ENCODE measurements at regions not wholly inside any gene's neighbourhood (a gene's known extent, or its start where the extent isn't known, plus 50 kb on each side); places are given as distances from the start of the nearest gene placed in this dataset.

DNA sequence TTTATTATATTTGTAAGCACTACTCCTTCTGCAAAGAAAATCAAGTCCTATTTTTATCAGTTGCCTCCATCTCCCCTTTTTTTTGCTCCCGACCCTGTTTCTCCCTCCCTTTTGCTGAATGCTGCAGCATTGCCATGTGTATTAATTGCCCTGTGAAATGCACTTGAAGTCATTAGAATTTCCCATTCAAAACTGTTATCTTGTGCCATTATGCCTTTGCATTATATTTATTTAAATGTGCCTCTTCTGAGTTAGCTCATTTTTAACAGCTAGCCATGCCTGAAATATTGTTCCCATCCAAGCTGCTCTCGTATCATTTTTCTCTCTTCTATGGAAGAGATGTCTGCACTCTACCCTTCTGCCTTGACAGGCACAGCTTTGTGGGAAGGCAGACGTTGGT lies 404.0 kb upstream of the PLXNA2 start:
- Histone ChIP-seq H4K20me1 (ENCODE audit: insufficient read depth, low read length) (no peaks in the 10 kb centered on the region), H3K9ac (ENCODE audit: low read depth, low read length) (no peak overlapping the region), H3K9me3 (ENCODE audit: insufficient read depth, low read length, severe bottlenecking) (no peaks in the 10 kb centered on the region), H3K4me3 (ENCODE audit: low read depth in 1 of 2, low read length in 2 of 2) (no peak overlapping the region), H2AFZ (ENCODE audit: low read depth, low read length) (no peak overlapping the region), H3K27ac (ENCODE audit: low read length) (no peak overlapping the region), H3K4me1 (ENCODE audit: insufficient read depth, low read length) (no peaks in the 10 kb centered on the region), H3K79me2 (ENCODE audit: insufficient read depth, low read length) (no peaks in the 10 kb centered on the region), H3K36me3 (ENCODE audit: insufficient read depth, low read length) (no peaks in the 10 kb centered on the region), H3K4me2 (ENCODE audit: insufficient read depth, low read length) (no peak overlapping the region), H3K27me3 (ENCODE audit: insufficient read depth, low read length, poor library complexity) (peaks cover 7% of the 10 kb centered on the region)
- ATAC-seq (ENCODE audit: insufficient read depth, low read depth) (no peak), DNase-seq (no peak)
- TF ChIP-seq, protein P1, sequence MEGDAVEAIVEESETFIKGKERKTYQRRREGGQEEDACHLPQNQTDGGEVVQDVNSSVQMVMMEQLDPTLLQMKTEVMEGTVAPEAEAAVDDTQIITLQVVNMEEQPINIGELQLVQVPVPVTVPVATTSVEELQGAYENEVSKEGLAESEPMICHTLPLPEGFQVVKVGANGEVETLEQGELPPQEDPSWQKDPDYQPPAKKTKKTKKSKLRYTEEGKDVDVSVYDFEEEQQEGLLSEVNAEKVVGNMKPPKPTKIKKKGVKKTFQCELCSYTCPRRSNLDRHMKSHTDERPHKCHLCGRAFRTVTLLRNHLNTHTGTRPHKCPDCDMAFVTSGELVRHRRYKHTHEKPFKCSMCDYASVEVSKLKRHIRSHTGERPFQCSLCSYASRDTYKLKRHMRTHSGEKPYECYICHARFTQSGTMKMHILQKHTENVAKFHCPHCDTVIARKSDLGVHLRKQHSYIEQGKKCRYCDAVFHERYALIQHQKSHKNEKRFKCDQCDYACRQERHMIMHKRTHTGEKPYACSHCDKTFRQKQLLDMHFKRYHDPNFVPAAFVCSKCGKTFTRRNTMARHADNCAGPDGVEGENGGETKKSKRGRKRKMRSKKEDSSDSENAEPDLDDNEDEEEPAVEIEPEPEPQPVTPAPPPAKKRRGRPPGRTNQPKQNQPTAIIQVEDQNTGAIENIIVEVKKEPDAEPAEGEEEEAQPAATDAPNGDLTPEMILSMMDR (IDR thresholded peaks at IDR 0.05; ENCODE audit: borderline replicate concordance, extremely low read depth, low read length, poor library complexity, severe bottlenecking): no peak
- TF ChIP-seq EZH2 (IDR thresholded peaks at IDR 0.05; ENCODE audit: borderline replicate concordance, low read depth, low read length, severe bottlenecking): no peak

- no peaks in the 10 kb centered on the region for H3K4me1 ChIP-seq (ENCODE audit: insufficient read depth, low read length)
- H3K27ac ChIP-seq (ENCODE audit: low read length): no peak overlapping the region
- no peak overlapping the region for H3K4me3 ChIP-seq (ENCODE audit: low read depth in 1 of 2, low read length in 2 of 2)
- H3K27me3 ChIP-seq (ENCODE audit: insufficient read depth, low read length, poor library complexity): peaks cover 7% of the 10 kb centered on the region
- no peaks in the 10 kb centered on the region for H3K9me3 ChIP-seq (ENCODE audit: insufficient read depth, low read length, severe bottlenecking)
- no peak overlapping the region for H2AFZ ChIP-seq (ENCODE audit: low read depth, low read length)
- H4K20me1 ChIP-seq (ENCODE audit: insufficient read depth, low read length): no peaks in the 10 kb centered on the region
- H3K4me2 ChIP-seq (ENCODE audit: insufficient read depth, low read length): no peak overlapping the region
- H3K79me2 ChIP-seq (ENCODE audit: insufficient read depth, low read length): no peaks in the 10 kb centered on the region
- no peaks in the 10 kb centered on the region for H3K36me3 ChIP-seq (ENCODE audit: insufficient read depth, low read length)
- no peak overlapping the region for H3K9ac ChIP-seq (ENCODE audit: low read depth, low read length)
- ATAC-seq (ENCODE audit: insufficient read depth, low read depth): peak; percentile 72
- TF ChIP-seq, protein P1 (IDR thresholded peaks at IDR 0.05; ENCODE audit: borderline replicate concordance, extremely low read depth, low read length, poor library complexity, severe bottlenecking): peak; percentile 93
- TF ChIP-seq EZH2 (IDR thresholded peaks at IDR 0.05; ENCODE audit: borderline replicate concordance, low read depth, low read length, severe bottlenecking): no peak
- DNase-seq: peak; percentile 49
Observed at GRCh38 chr1:208652296-208653160, 408.3 kb upstream of the PLXNA2 start.

DNA sequence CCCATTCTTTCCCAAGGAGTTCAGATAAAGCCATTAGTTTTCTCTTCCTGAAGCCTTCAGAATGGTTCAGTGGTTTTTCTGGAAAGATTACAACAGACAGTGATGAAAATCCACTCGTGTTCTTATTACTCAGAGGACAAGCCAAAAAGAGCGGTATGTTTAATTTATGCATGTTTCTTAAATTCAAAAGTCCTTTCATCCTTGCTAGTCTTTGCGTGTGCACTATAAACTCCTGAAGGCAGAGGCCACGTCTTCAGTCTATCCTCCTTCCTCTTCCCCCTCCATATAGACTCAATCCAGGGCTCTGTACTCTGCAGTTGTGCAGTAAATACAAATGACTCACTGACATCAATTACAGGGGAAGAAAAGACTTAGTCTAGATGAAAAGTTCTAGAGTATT lies 409.2 kb upstream of the PLXNA2 start:
- no peak overlapping the region for H3K4me2 ChIP-seq (ENCODE audit: insufficient read depth, low read length)
- H3K79me2 ChIP-seq (ENCODE audit: insufficient read depth, low read length): no peaks in the 10 kb centered on the region
- no peaks in the 10 kb centered on the region for H4K20me1 ChIP-seq (ENCODE audit: insufficient read depth, low read length)
- H3K9me3 ChIP-seq (ENCODE audit: insufficient read depth, low read length, severe bottlenecking): no peaks in the 10 kb centered on the region
- H3K4me3 ChIP-seq (ENCODE audit: low read depth in 1 of 2, low read length in 2 of 2): no peak overlapping the region
- H3K27me3 ChIP-seq (ENCODE audit: insufficient read depth, low read length, poor library complexity): peaks cover 7% of the 10 kb centered on the region
- no peak overlapping the region for H2AFZ ChIP-seq (ENCODE audit: low read depth, low read length)
- no peak overlapping the region for H3K27ac ChIP-seq (ENCODE audit: low read length)
- H3K36me3 ChIP-seq (ENCODE audit: insufficient read depth, low read length): no peaks in the 10 kb centered on the region
- TF ChIP-seq, protein P1 (IDR thresholded peaks at IDR 0.05; ENCODE audit: borderline replicate concordance, extremely low read depth, low read length, poor library complexity, severe bottlenecking): no peak
- TF ChIP-seq EZH2 (IDR thresholded peaks at IDR 0.05; ENCODE audit: borderline replicate concordance, low read depth, low read length, severe bottlenecking): no peak
- H3K9ac ChIP-seq (ENCODE audit: low read depth, low read length): no peak overlapping the region
- DNase-seq (no peak), ATAC-seq (ENCODE audit: insufficient read depth, low read depth) (no peak)
- H3K4me1 ChIP-seq (ENCODE audit: insufficient read depth, low read length): no peaks in the 10 kb centered on the region

All from DND-41 (cell line).